Kidney capillary endothelial cell (primary cell): ENCODE measurements at regions not wholly inside any gene's neighbourhood (a gene's known extent, or its start where the extent isn't known, plus 50 kb on each side); places are given as distances from the start of the nearest gene placed in this dataset.
"Not testable (repeated sequence)": the region's sequence is repeated elsewhere in the genome, so short reads cannot be mapped to it uniquely, and the experiment has no call there.

Experiments
- DNase-seq: peaks from one replicate; pipeline ENCODE4 v3.0.0-alpha.2; 2018; ENCODE audit warnings: low spot score

DNA sequence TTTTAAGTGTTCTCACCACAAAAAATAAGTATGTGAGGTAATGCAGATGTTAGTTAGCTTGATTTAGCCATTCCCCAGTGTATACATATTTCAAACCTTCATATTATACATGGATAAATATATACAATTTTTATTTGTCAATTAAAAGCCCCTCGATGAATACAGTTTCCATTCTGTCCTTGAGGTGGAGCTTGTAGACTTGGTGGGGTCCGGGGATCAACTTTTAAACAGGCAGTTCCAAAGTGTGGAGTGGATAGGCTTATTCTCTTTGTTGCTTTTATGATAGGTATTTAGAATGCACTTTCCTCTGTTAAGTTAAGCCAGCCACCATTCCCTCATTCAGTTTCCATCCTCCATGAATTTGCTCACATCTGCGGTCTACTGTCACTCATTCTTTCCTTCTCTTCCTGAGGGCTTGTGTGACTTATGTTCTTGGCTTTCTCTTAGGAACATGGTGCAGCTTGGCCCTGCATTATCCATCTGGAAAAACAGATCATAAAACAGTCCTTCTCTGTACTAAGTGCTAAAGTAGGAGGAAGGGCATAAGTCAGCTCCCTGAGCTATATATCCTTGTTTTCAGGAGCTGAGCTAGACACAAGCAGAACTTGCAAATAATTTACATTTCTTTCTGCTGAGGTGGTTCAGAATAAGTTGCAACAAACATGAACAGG lies 149.1 kb downstream of the NFKBIZ start:
- no peak for DNase-seq

DNA sequence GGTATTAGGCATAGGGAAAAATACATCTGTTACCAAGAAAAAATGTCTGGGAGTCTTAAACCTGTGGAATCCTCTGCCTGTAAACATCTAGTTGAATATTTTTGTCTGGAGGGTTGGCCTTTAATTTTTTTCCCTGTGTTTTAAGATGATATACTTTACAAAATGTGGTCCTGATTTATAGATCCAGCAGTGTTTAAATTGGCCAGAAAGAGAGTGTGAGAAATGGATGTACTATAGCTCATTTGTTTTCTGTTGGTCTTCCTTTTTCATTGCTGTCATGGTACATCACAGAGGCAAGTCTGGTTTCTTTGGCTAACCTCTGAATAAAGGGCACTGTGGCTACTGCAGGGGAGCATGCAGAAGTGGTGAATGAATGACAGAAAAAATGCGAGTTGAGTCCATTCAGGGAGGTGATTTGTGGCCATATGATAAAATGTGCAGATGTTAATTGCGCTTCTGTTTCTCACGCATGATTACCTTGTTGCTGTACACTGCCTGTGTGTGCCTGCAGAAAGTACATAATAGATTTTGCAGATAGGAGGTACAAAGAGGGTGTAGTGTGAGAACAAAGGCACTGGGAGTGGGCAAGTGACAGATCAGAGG lies 150.0 kb downstream of the NFKBIZ start:
- DNase-seq, result no peak

DNA sequence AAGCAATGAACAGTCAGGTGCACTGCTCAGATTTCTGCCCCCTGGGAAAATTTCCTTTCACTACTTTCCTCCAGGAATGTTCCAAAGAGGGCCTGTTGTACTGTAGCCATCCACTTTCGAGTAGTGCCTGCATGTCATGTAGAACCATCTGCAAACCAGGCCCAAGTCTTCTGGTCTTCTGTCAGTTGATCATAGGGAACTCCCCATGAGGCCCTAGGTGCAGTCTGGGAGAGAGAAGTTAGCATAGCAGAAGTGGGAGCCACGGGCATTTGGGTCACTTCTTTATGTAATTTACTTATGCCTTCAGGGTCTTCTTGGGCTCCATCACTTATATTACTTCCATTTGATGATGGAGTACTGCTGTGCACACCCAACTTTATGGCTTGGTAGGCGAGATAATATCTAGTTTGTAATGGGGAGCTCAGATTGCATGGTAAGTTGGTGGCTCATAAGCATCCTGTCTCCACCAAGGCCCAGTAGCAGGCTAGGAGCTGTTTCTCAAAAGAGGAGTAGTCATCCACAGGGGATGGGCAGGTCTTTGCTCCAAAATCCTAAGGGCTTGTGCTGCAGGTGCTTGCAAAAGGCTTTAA lies 151.4 kb downstream of the NFKBIZ start:
- DNase-seq, result no peak

DNA sequence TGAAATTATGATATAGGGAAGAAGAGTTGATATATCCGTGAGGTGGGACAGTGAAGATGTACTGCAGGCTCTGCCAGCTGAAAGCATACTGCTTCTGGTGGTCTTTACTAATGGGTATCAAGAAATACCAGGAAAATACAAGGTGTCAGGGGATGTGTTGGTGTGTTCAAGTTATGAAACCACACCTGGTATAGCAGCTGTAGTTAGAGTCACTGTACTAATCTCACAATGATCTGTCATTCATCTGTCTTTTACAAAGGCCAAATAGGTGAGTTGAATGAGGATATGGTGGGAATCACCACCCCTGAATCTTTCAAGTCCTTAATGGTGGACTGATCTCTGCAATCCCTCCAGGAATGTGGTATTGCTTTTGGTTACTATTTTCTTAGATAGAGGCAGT lies 152.7 kb downstream of the NFKBIZ start:
- DNase-seq, result no peak

DNA sequence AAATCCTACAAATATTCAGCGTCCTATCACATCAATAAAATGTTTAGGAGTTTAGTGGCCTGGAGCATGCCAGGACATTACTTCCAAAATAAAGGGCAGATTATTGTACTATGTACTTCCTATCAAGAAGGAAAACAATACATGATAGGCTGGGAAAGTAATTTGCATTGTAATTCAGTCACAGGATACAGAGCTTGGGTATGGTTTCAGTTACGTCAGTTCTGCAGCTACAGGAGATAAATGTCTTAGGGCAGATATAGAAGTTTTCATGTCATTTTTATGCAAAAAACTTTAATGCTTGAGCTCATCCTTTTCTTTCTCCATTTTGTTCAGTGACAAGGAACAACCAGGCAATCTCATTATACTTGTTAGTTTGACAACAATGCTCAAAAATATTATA lies 155.2 kb downstream of the NFKBIZ start:
- DNase-seq, result no peak

DNA sequence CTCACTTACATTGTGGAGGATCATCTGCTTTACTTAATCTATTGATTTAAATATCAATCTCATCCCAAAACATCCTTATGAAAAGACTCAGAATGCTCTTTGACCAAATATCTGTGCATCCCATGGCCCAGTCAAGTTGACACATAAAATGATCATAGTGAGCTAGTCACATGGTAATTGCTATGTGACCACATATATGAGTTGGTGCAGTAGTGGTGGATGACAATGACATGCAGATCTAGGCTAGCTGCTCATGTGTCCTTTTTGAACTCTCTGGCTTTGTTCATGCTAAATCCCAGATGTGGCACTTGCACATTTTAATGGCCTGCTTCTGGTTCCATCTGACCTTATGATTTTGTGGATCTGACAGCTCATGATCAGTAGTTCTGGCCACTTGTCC lies 156.2 kb downstream of the NFKBIZ start:
- no peak for DNase-seq

DNA sequence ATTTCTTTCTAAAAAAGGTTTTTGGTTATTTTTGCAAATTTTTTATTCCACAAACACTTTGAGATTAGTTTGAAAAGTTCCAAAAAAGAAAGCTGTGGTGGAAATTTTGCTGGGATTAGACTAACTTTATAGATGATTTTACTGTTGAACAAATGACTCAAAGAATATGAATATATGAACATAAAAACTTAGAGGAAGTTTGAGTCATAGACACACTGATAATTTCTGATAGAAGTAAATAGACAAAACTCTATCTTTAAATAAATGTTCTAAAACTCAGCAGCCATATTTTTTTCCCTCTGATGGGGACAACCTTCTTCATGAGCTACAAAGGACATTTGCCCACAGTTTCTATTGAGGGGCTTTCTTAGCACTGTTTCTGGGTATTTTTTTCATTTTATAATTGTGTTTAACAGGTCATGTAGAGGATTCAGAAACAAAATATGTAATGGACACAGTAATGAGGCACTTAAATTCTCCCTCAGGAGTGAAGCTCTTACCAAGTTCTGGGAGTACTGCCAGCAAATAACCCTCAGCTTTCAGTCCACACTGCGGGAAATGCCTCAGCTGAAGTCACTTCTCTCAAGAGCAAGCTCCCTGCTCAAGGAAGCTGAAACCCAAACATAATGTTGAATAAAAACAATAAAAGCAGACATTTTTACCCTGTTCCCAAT lies 157.6 kb downstream of the NFKBIZ start:
- peak; percentile 60 for DNase-seq

DNA sequence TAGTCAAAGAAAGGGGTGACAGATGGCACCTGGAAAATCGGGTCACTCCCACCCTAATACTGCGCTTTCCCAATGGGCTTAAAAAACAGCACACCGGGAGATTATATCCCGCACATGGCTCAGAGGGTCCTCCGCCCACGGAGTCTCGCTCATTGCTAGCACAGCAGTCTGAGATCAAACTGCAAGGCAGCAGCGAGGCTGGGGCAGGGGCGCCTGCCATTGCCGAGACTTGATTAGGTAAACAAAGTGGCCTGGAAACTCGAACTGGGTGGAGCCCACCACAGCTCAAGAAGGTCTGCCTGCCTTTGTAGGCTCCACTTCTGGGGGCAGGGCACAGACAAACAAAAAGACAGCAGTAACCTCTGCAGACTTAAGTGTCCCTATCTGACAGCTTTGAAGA lies 159.1 kb downstream of the NFKBIZ start:
- not testable (repeated sequence) for DNase-seq

DNA sequence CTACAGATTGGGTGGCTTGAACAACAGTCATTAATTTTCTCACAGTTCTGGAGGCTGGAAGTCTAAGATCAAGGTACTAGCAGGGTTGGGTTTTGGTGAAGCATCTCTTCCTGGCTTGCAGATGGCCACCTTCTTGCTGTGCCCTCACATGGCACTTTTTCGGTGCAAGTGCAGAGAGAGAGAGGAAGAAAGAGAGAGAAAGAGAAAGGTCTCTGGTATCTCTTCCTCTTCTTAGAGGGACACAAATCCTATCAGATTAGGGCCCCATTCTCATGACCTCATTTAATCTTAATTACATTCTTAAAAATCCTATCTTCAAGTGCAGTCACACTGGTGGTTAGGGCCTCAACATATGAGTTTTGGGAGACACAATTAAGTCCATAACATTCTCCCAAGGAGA lies 167.1 kb downstream of the NFKBIZ start:
- DNase-seq, result no peak

DNA sequence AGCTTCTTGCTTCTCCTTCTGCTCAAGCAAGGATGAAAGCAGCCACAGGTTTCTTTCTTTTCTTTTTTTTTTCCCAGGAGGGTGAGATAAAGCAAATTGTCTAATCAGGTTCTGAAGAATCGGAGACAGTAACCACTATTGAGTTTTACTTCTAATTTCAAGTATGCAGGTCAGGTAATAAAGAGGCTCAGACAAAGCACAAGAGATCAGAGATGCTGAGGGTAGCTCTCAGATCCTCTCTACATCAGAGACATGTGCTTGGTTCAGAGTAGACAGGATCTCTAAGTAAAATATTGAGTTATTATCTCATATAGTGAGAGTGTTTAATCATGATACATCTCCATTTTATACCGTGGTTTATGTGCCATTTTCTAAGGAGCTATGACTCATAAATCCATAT lies 168.5 kb downstream of the NFKBIZ start:
- no peak for DNase-seq

DNA sequence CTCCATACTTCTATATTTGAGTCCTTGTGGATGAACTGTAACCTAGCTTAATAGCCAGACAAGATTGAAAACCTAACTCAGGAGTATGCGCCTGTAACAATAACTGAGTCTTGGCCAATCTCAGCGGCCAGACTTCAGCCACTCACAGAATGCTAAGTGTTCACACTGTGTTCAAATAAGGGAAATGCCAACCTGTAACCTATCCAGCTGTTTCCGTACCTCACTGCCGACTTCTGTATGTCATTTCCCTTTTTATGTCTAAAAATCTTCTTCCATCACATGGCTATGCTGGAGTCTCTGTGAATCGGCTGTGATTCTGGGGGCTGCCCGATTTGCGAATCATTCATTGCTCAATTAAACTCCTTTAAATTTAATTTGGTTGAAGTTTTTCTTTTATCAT lies 169.2 kb downstream of the NFKBIZ start:
- no peak for DNase-seq

DNA sequence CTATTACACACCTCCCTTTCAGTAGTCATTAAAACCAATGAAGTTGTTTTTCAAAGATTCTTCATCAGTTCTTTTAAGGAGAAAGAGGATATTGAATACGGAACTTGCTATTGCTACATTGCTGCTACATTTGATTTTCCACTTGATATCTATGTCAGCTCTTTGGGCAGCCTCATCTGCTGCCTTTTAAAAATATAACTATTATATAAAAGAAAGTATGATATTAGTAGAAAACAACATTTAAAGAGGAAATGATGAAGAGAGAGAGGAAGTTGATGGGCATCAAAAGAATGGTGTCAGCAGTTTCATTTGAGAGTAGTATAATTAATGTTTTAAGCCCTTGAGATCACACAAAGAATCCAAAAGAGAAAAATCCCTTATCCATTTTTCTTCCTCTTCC lies 171.4 kb downstream of the NFKBIZ start:
- DNase-seq, result no peak

DNA sequence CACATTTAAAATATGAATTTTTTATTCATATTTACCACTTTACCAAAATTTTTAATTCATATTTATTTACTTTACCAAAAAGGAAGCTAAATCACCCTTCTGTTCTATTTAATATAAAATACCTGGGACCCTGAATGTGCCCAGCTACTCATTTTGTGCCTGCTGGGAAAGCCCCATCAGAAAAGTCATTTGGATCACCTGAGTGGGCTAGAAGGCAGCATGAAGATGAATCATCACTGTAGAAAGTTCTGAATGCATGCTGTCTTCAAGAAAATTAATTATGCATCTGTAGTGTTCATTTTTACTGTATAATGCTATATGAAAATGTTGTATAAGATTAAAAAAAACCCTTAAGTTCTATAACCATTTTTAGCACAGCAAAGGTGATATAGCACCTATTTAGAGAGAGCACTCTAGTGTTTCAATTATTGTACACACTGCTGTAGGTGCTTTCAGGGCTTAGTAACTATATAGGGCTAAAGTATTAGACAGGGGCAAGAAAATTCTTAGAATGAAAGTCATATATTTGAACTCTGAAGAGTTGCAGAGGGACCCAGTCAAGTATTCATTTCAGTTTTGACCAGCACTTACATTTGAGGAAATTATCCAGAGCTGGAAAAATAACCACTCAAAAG lies 175.1 kb downstream of the NFKBIZ start:
- no peak for DNase-seq

DNA sequence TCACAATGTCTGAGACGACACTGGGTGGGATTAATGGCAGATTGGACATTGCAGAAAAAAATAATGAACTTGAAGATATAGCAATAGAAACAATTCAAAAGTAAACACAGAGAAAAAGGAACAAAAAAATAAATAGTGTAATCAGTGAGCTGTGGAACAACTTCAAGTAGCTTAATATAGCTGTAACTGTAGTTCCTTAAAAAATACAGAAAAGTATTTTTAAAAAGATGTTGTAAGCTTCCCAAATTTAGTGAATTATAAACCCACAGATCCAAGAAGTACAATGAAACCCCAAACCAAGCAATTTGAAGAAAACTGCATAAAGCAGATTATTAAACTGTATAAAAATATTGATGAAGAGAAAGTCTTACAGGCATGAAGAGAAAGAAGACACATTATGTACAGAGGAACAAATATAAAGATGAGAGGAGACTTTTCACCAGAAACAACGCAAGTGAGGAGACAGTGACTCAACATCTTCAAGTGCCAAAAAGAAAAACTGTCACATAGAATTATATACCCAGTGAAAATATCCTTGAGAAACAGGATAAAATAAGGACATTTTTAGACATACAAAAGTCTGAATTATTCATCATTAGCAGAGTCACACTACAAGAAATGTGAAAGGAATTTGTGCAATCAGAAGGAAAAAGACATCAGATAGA lies 176.4 kb downstream of the NFKBIZ start:
- DNase-seq, result no peak

DNA sequence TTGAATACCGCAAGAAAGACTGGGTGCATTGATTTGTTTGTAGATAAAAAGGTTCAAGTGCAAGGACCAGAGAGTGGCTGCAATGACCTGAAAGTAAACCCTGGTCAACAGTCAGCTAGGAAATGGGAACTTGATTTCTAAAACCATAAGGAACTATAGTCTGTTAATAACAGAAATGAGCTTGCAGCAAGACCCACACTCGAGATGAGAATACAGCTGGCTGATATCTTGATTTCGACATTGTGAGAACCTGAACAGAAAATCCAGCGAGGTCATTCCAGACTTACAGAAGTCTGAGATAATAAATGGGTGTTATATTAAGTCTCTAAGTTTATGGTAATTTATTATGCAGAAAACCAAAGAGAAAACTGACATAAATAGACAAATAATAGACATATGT lies 177.3 kb downstream of the NFKBIZ start:
- DNase-seq, result no peak

DNA sequence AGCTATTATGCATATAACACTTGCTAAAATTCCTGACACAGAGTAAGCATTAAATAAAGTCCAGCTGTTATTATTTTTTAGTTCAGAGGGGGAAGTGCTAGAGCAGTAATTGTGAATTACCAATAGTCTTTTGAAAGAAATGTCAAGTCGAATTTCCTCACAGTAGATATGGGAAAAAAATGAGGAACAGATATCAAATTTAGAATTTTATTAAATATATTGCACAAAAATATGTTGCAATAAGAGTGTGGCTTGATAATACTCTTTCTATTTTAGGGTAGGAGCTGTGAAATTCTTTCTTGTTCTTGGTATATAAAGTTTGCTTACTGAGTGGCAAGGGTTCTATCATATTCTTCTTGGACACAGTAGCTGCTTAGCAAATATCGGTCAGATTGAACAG lies 181.3 kb downstream of the NFKBIZ start:
- no peak for DNase-seq

DNA sequence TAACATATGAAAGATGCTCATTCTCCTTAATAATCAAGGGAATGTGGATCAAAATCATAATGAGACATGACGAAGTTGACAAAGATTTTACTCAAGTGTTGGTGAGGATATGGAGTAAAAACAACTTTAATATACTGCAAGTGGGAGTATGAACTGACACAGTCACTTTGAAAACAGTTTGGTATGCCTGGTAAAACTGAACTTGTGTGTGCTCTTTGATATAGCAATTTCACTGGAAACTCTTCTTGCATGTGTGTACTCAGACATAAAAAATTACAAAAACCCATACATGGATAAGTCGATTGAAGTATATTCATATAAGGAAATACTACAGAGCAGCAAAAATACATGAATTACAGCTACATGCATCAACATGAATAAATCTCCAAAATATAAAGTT lies 182.5 kb downstream of the NFKBIZ start:
- DNase-seq, result no peak

DNA sequence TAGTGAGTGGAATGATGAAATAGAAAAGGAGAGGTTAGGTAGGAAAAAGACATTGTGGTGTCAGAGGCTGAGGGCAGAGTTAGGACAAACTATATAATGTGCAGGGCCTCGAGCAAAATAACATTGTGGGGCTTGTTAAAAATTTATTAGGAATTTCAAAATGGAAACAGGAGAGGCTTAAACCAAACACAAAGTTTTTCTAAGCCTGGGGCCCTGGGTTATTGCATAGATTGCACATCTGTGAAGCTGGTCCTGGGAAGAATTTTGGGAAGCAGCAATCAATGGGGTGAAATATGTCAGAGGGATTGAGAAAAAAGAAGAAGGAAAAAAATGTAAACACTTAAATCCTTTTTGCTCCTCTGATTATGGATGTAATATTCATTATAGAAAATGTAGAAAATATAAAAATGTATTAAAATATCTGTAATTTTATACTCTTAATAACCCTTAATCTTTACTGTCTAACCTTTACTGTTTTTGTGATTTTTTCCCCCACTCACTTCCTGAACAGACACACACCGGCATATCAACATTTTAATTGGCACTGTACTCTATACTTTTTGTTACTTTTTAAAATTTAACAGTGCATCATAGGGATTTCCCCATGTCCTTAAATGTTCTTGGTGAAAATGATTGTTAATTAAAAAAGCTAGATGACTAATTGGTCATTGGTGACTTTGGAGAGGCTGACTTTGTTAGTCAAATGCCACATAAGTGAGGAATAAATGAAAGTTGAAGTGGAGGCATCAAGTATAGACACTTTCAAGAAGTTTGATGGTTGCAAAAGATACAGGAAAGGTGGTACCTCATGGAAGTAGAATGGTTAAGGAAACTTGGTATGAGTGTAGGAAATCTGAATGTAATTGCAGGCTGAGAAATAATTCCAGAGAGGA lies 183.4 kb downstream of the NFKBIZ start:
- DNase-seq, result no peak

DNA sequence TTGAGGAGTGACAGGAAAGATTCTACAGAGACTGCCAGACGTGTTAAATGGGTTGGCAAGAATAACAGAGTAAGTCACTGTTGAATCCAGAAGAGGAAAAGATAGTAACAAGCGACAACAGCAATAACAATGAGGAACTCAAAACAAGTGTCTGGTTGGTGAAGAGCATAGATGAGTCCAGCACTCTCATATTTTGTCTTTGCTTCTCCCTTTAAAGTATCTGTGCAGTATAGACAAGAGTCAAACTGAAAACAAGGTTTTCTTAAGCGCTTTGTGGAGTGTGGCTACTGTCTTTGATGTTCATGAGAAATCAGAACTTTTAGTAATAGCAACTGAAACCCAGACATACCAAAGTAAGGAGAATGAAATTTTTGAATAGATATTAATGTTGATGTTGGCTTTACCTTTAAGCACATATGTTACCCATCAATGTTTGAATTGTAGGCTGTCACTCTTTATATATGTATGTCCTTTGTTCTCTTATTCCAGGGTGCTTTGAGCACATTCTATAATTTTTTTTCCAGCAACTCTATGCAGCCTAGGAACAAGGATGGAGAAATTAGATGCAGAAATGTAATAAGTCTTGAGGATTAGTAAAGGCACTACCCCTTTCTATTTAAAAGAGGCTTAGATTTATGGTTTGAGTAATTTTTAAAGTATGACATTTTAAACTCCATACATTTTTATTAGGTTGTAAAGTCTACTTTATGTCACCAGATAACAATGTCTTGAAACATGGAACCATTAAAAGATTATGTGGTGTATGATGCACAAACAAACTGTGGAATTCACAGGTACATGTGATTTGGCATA lies 185.5 kb downstream of the NFKBIZ start:
- DNase-seq, result no peak

DNA sequence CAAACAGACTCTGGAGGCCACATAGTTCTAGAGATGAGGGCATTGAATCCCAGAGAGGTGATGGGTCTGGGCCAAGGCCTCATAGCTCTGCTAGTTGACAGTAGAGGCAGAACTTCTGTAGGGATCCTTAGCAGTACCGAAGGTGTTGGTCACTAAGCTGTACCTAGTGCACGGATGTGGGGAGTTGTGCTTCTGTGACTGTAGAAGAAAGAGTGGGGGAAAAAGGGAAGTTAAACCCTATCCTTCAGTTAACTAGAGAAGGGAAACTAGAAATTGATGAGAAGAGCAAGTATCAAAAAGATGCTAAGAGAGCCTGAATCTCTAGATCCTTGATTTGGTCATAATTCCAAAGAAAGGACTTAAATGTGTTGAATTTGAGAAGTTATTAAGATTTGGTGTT lies 186.7 kb downstream of the NFKBIZ start:
- DNase-seq, result no peak
